Muscle layer of colon (tissue), 2 donors: ENCODE measurements at regions not wholly inside any gene's neighbourhood (a gene's known extent, or its start where the extent isn't known, plus 50 kb on each side); places are given as distances from the start of the nearest gene placed in this dataset.

Source experiments
- H3K27ac ChIP-seq: one replicate; pipeline ENCODE4 v1.7.0; 2013; ENCODE audit warnings: low read depth, mild to moderate bottlenecking, low read length, moderate library complexity
- H3K27me3 ChIP-seq, 2 donors: one replicate each; pipeline ENCODE4 v1.7.0; 2013; ENCODE audit warnings: low read length in 2 of 2, mild to moderate bottlenecking in 2 of 2; ENCODE audit not compliant: insufficient read depth in 2 of 2, control insufficient read depth in 1 of 2
- H3K36me3 ChIP-seq: one replicate; pipeline ENCODE4 v1.7.0; 2013; ENCODE audit warnings: mild to moderate bottlenecking, low read length; ENCODE audit not compliant: insufficient read depth
- H3K4me1 ChIP-seq: one replicate; pipeline ENCODE4 v1.7.0; 2013; ENCODE audit warnings: mild to moderate bottlenecking, low read length; ENCODE audit not compliant: insufficient read depth
- H3K4me3 ChIP-seq, 2 donors: one replicate each; pipeline ENCODE4 v1.7.0; 2013; ENCODE audit warnings: low read length in 2 of 2, low read depth in 1 of 2, mild to moderate bottlenecking in 1 of 2, moderate library complexity in 1 of 2
- H3K9ac ChIP-seq: one replicate; pipeline ENCODE4 v1.7.0; 2013; ENCODE audit warnings: low read length
- H3K9me3 ChIP-seq: one replicate; pipeline ENCODE4 v1.7.0; 2013; ENCODE audit warnings: mild to moderate bottlenecking, low read length
- donor health status: abdominal sarcoma.
- donor health status: Adenocarcinoma of cecum.

DNA sequence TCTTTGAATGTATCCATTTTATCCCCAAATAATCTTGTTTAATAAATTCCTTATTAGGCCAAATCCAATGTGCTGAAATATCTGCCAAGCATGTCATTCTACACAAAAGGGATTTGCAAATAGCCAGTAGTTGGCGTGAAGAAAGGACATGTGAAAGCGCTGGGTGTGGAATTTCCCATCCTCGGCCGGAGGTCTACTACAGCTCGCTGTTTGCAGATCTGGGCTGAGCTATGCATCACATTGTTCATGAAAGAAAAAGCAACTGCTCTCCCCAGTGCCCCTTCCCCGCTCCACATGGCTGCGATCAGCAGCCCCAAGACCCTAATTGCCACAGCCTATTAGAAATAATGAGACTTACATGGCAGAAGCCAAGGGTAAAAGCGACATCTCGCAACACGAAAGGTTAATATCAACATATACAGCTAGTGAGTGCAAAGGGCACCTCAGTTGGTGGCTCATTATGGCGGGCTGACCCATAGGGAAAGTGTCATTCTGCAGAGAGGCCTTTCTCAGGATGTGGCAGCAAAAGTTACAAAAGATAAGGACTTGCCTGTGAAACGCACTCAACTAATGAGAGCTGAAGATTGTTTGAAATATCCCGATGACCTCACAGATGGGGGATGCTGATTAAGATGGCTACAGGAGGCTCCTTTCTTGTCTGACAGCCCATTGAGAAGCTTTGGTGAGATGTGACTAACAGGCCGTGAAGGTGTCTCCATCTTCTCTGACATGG lies 126.9 kb upstream of the CYP1B1 start:
- Histone ChIP-seq H3K27me3 (no peaks in the 10 kb centered on the region), H3K4me1 (peaks cover 32% of the 10 kb centered on the region), H3K9ac (no peak overlapping the region), H3K27ac (no peak overlapping the region), H3K4me3 (no peak overlapping the region), H3K36me3 (no peaks in the 10 kb centered on the region), H3K9me3 (no peaks in the 10 kb centered on the region)

DNA sequence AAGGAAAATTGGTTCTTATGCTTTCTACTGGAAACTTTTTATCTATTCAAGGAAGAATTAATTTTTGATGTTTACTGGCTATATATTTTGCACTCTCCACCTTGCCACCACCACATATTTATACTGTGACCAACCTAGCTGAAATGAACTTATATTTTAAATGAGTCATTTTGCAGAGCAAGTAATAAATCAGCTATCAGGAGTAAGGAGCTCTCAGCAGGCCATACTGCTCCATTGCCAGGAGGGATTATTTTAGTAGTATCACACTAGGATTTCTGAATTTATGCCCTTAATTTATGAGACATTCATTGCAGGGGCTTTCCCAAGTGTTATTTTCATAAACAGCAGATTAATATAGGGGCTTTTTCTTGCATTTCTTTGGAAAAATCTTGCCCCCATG lies 125.8 kb upstream of the CYP1B1 start:
- H3K27ac ChIP-seq = no peak overlapping the region
- peaks cover 32% of the 10 kb centered on the region for H3K4me1 ChIP-seq
- H3K4me3 ChIP-seq = no peak overlapping the region
- no peaks in the 10 kb centered on the region for H3K27me3 ChIP-seq
- no peak overlapping the region for H3K9ac ChIP-seq
- H3K36me3 ChIP-seq = no peaks in the 10 kb centered on the region
- H3K9me3 ChIP-seq = no peaks in the 10 kb centered on the region

DNA sequence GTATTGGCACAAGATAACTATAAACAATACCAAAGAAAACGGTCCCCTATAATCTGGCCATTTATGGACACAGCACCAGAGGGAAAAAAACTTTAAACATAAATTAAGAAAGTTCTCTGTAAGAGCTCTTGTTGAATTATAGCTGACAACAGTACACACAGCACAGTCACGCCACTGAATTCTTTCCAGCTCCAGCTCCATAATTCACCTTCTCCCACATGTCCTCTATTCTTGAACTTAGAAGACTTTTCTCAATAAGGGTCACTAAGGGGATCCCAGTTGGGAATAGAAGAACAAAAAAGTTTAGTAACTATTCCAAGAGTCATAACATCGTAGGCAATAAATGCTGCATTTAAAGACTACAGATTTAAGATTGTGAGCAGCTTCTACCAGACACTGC lies 124.6 kb upstream of the CYP1B1 start:
- Histone ChIP-seq H3K36me3 (no peaks in the 10 kb centered on the region), H3K27ac (peak overlapping the region; percentile 43), H3K9me3 (no peaks in the 10 kb centered on the region), H3K4me1 (peaks cover 32% of the 10 kb centered on the region), H3K9ac (no peak overlapping the region), H3K4me3 (no peak overlapping the region), H3K27me3 (no peaks in the 10 kb centered on the region)

DNA sequence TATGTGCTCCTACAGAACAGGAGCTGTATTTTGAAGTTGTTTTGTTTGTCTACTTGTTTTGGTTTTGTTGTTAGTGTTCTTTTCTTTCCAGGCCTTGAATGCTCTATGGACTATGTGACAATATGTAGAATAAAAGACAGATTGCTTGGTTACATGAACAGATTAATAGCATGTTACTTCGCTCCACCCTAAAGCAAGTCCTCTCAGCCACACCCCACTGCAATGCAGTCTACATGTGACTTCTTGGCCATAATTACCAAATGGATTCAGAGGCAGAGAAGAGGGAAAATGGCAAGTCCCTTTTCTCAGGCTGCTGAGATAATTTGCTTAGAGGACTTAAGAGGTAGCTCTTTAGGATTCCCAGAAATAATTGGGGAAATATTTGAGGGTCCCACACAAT lies 123.2 kb upstream of the CYP1B1 start:
- Histone ChIP-seq H3K36me3 (no peaks in the 10 kb centered on the region), H3K9me3 (no peaks in the 10 kb centered on the region), H3K27me3 (no peaks in the 10 kb centered on the region), H3K4me3 (no peak overlapping the region), H3K4me1 (peaks cover 32% of the 10 kb centered on the region), H3K9ac (no peak overlapping the region), H3K27ac (no peak overlapping the region)

DNA sequence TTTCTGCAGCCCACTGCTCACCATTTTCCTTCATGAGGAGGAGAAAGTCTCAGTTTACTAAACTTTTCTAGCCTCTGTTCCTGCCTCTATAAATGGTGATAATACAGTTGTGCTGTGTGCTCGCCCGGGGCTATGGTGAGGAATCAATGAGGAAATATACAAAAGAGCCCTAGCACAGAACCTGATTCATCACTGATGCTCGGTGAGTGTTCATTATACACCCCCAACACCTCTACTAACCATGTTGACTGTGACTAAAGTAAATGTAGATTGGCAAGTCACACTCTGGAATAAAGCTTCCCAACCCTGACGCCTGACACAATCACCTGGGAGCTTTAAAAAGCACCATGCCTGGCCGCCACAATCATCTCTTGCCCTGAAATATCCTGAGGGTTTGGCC lies 118.8 kb upstream of the CYP1B1 start:
- peaks cover 17% of the 10 kb centered on the region for H3K4me1 ChIP-seq
- no peaks in the 10 kb centered on the region for H3K36me3 ChIP-seq
- H3K9me3 ChIP-seq = no peaks in the 10 kb centered on the region
- H3K27me3 ChIP-seq = no peaks in the 10 kb centered on the region
- H3K9ac ChIP-seq = no peak overlapping the region
- H3K4me3 ChIP-seq = no peak overlapping the region
- no peak overlapping the region for H3K27ac ChIP-seq

DNA sequence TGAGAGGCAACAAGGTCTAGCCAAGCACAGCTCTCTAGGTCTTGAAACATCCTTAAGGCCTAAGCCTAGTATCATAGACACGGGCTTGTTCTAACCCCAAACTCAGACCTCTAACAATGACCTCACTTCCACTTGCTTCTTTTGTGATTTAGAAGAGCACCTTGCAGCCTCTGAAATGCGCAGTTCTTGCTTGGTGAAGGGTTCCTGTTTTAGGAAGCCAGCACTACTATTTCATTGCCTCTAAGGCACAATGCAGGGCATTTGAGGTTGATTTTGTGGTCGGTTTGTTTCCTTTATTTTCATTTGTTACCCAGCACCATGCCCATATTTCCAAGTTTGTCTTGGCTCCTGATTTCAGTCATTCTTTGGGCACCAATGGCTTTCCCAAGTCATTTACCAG lies 117.0 kb upstream of the CYP1B1 start:
- H3K9ac ChIP-seq = no peak overlapping the region
- no peaks in the 10 kb centered on the region for H3K27me3 ChIP-seq
- no peaks in the 10 kb centered on the region for H3K9me3 ChIP-seq
- H3K4me3 ChIP-seq = no peak overlapping the region
- peaks cover 28% of the 10 kb centered on the region for H3K4me1 ChIP-seq
- no peaks in the 10 kb centered on the region for H3K36me3 ChIP-seq
- H3K27ac ChIP-seq = no peak overlapping the region

DNA sequence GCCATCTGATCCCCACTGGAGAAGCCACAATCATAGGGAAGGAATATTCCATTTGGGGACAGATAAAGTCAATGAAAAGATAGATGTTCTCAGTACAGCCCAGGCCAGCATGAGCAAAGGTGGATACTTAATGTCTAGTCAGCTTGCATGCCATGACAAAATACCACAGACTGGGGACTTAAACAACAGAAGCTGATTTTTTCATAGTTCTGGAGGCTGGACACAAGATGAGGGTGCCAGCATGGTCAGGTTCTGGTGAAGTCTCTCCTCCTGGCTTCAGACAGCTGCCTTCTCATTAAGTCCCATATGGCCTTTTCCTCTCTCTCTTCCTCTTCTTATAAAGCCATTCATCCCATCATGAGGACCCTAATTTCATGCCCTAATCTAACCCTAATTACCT lies 116.1 kb upstream of the CYP1B1 start:
- H3K4me1 ChIP-seq = peaks cover 36% of the 10 kb centered on the region
- H3K9me3 ChIP-seq = no peaks in the 10 kb centered on the region
- no peak overlapping the region for H3K9ac ChIP-seq
- H3K27ac ChIP-seq = no peak overlapping the region
- no peaks in the 10 kb centered on the region for H3K36me3 ChIP-seq
- H3K27me3 ChIP-seq = no peaks in the 10 kb centered on the region
- H3K4me3 ChIP-seq = no peak overlapping the region

DNA sequence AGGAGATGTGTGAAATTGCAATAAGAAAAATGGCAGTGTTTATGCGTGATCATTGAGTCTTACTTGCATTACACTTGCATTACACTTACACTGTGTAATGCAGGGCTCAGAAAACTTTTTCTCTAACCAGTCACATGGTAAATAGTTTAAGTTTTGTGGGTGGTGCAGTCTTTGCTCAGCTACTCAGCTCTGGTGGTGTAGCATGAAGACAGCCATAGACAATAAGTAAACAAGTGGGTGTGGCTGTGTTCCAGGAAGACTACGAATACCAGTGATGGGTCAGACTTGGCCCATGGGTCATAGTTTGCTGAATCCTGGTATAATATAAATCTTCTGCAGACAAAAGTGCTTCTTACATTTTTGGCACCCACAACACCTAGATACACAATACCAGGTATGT lies 115.6 kb upstream of the CYP1B1 start:
- H3K9ac ChIP-seq = no peak overlapping the region
- no peaks in the 10 kb centered on the region for H3K9me3 ChIP-seq
- H3K27ac ChIP-seq = no peak overlapping the region

DNA sequence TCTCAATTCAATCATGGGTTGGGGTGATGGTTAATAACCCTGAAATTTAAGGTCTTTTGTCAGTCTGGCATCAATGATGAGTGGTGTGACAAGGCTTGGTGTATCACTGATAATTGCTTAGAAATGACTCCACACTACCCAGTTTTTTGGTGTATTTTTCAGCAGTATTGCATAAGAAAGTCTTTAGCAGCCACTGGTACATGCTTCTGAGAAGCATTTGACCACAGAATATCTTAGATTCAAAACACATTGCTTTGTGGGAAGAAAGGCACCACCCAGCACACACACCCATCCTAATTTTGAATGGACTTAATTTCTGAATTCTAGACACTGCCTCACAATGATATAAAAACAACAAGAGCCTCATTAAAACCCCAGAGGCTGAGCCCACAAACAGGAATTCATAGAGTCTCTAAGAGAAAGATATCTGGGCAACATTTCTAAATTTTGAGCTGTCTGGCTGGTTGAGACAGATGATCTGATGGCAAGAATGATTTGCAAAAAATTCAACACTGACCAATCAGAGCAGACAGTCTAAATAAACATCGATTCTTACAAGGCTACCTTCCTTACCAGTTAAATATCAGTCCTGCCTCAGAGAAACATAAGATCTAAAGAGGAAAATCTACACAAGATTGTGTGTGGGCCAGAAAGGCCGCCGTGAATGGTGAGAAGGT lies 114.7 kb upstream of the CYP1B1 start:
- no peaks in the 10 kb centered on the region for H3K36me3 ChIP-seq
- H3K27me3 ChIP-seq = no peaks in the 10 kb centered on the region
- no peaks in the 10 kb centered on the region for H3K9me3 ChIP-seq
- no peak overlapping the region for H3K4me3 ChIP-seq
- no peak overlapping the region for H3K9ac ChIP-seq
- H3K4me1 ChIP-seq = peaks cover 36% of the 10 kb centered on the region
- H3K27ac ChIP-seq = no peak overlapping the region

More for the DNA sequence above, 115.6 kb upstream of the CYP1B1 start:
- H3K27me3 ChIP-seq = no peaks in the 10 kb centered on the region
- H3K4me1 ChIP-seq = peaks cover 36% of the 10 kb centered on the region
- H3K4me3 ChIP-seq = no peak overlapping the region
- H3K36me3 ChIP-seq = no peaks in the 10 kb centered on the region

DNA sequence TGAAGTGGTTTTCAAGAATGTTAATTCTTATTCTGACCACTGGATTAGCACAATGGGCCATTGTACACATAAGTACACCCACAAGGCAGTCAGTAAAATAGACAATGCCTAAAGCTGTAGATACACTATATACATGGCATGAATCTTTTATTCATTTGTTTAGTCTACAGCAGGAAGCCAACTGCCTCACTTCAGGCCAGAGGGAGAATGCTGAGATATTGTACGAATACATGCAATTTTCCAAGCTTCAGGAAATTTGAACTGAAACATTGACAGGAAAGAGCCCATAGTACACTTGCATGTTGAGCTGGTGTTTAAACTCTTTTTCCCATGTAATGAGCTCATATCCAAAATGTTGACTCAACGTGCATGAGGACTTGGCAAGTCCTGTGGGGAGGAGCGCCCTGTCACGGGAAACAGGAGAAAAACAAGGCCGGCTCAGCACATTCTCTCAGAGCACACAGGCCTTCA lies 111.6 kb upstream of the CYP1B1 start:
- H3K9me3 ChIP-seq = no peaks in the 10 kb centered on the region
- no peak overlapping the region for H3K27ac ChIP-seq
- H3K4me1 ChIP-seq = peaks cover 64% of the 10 kb centered on the region
- no peak overlapping the region for H3K4me3 ChIP-seq
- H3K27me3 ChIP-seq = no peaks in the 10 kb centered on the region
- no peaks in the 10 kb centered on the region for H3K36me3 ChIP-seq
- no peak overlapping the region for H3K9ac ChIP-seq

DNA sequence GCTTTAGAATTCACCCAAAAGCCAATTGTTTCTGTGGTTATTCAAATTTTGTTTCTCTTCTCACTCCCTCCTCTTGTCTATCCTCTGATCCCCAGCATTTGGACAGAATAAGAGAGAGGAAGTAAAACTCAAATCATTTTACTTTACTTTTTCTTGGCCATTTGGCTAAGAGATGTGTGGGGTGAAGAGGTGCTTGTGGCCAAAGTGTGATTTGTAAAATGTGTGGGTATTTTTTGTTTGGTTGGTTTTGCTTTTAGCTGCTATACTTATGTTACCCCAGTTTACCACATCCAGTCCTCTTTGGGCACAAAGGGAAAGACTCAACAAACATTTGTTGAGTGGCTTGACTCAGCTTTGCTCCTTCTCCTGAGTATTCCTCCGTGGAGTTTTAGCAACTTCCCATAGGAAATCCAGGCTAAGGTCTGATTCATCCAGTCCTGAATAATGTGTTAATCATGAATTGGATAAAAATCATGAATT lies 109.1 kb upstream of the CYP1B1 start:
- Histone ChIP-seq H3K9ac (no peak overlapping the region), H3K9me3 (no peaks in the 10 kb centered on the region), H3K36me3 (no peaks in the 10 kb centered on the region), H3K4me1 (peaks cover 73% of the 10 kb centered on the region), H3K27me3 (no peaks in the 10 kb centered on the region), H3K4me3 (no peak overlapping the region), H3K27ac (no peak overlapping the region)
